OCI-LY1 (cell line): ENCODE measurements at regions not wholly inside any gene's neighbourhood (a gene's known extent, or its start where the extent isn't known, plus 50 kb on each side); places are given as distances from the start of the nearest gene placed in this dataset.
"Not testable (repeated sequence)": the region's sequence is repeated elsewhere in the genome, so short reads cannot be mapped to it uniquely, and the experiment has no call there.

ENCODE experiments used
- CTCF ChIP-seq: fragments of 200-600 bp; sonication (generic), shearing (Covaris generic); IDR thresholded peaks from 2 replicates; pipeline ENCODE4 v1.5.1; 2017; ENCODE audit warnings: mild to moderate bottlenecking, antibody characterized with exemption, low read length, moderate library complexity, mixed read lengths
- EZH2 ChIP-seq: fragments of 200-600 bp; sonication (generic), shearing (Covaris generic); IDR thresholded peaks from 2 replicates; pipeline ENCODE4 v1.8.0; 2017; ENCODE audit warnings: borderline replicate concordance, mixed run types, mild to moderate bottlenecking, antibody characterized with exemption, low read length, moderate library complexity, mixed read lengths

GRCh38 chr4:160125576-160126287 is 1022.9 kb downstream of the RAPGEF2 start:
- TF ChIP-seq CTCF, EZH2: not testable (repeated sequence)
